Adrenal gland (tissue), 9 donors: ENCODE measurements at regions not wholly inside any gene's neighbourhood (a gene's known extent, or its start where the extent isn't known, plus 50 kb on each side); places are given as distances from the start of the nearest gene placed in this dataset.
"Not testable (repeated sequence)": the region's sequence is repeated elsewhere in the genome, so short reads cannot be mapped to it uniquely, and the experiment has no call there.

Source experiments
- DNase-seq, 7 donors: peaks; one replicate each; pipeline ENCODE4 v3.0.0-alpha.2; 2019 to 2020
- H3K27ac ChIP-seq, 5 donors: fragments of 200-600 bp; sonication (generic) in 4 of 5; 1 replicate in 3 of 5; 2 replicates in 2 of 5; pipeline versions ENCODE4 v1.5.1 to v1.8.0; 2016 to 2020; ENCODE audit warnings: mild to moderate bottlenecking in 1 of 5
- H3K27me3 ChIP-seq: fragments of 200-600 bp; 2 replicates; pipeline ENCODE4 v1.8.0; 2021
- H3K36me3 ChIP-seq, 2 donors: fragments of 200-600 bp; replicated peaks in 1 of 2; 1 replicate in 1 of 2; 2 replicates in 1 of 2; pipeline versions ENCODE4 v1.5.1 to v1.8.0; 2018 to 2022
- H3K4me1 ChIP-seq, 2 donors: fragments of 200-600 bp; replicated peaks in 1 of 2; 1 replicate in 1 of 2; 2 replicates in 1 of 2; pipeline versions ENCODE4 v1.5.1 to v1.8.0; 2018 to 2021
- H3K4me3 ChIP-seq, 4 donors: fragments of 200-600 bp; sonication (generic) in 3 of 4; one replicate each; pipeline ENCODE4 v1.5.1; 2016 to 2018
- H3K9me3 ChIP-seq, 3 donors: fragments of 200-600 bp; sonication (generic) in 1 of 3; replicated peaks in 1 of 3; 1 replicate in 2 of 3; 2 replicates in 1 of 3; pipeline versions ENCODE4 v1.5.1 to v1.8.0; 2016 to 2021
- CTCF ChIP-seq, 6 experiments: fragments of 450-650 bp in 4 of 6; fragments of 200-600 bp in 2 of 6; sonication (generic) in 1 of 6; IDR thresholded peaks; 1 replicate in 5 of 6; 2 replicates in 1 of 6; pipeline versions ENCODE4 v1.5.1 to v1.8.0; 2016 to 2021; ENCODE audit warnings: antibody characterized with exemption in 6 of 6, mild to moderate bottlenecking in 2 of 6, moderate library complexity in 1 of 6
- POLR2A ChIP-seq, 2 donors: fragments of 450-650 bp; IDR thresholded peaks; one replicate each; pipeline ENCODE4 v1.6.1; 2017; ENCODE audit warnings: antibody characterized with exemption in 2 of 2, mild to moderate bottlenecking in 2 of 2, moderate library complexity in 1 of 2
- WGBS, 4 donors: extraction: QIAGEN DNeasy Blood & Tissue Kit in 2 of 4; methylation state at CpG; one replicate each; pipeline versions ENCODE4 v1.1.5 to v1.1.7; 2013 to 2017; 5-methylcytosine and 5-hydroxymethylcytosine counted together
- intact Hi-C, 2 donors: fragments of 100-400 bp; cut with DNase I; formaldehyde crosslinking; loops; one replicate each; pipeline versions ENCODE4 v1.14.1 to v1.15.0; 2022 to 2023
- donor health status: healthy with polysubstance abuse.
- donor health status: Bipolar disorder and iron deficiency.
- donor health status: DM: yes; HTN: yes; CAD: no.
- donor health status: DM: no; HTN: no; CAD: no.
- donor health status: DM: no; HTN: no; CAD: no.

DNA sequence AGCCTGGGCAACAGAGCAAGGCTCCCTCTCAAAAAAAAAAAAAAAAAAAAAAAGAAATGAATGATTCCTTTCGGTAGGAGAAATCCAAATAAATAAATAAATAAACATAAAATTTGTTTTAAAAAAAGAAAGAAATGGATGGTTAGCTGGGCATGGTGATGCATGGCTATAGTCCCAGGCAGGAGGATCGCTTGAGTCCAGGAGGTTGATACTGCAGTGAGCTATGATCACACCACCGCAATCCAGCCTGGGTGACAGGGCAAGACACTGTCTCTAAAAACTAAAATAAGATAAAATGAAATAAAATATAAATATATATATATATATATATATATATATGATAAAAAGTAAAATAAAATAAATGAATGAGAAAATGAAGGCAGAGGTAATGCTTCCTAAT is 264.1 kb downstream of the GOLGA6L6 start:
- H3K9me3 ChIP-seq, H3K4me3 ChIP-seq, H3K4me1 ChIP-seq, H3K27ac ChIP-seq, intact Hi-C loops, H3K27me3 ChIP-seq, H3K36me3 ChIP-seq: not testable (repeated sequence)
- 81 to 89% (median 86%) methylated on average over 3 of the region's 3 CpGs for WGBS, 4 donors
- peak in 1 of 7 donors; percentile 8 for DNase-seq

DNA sequence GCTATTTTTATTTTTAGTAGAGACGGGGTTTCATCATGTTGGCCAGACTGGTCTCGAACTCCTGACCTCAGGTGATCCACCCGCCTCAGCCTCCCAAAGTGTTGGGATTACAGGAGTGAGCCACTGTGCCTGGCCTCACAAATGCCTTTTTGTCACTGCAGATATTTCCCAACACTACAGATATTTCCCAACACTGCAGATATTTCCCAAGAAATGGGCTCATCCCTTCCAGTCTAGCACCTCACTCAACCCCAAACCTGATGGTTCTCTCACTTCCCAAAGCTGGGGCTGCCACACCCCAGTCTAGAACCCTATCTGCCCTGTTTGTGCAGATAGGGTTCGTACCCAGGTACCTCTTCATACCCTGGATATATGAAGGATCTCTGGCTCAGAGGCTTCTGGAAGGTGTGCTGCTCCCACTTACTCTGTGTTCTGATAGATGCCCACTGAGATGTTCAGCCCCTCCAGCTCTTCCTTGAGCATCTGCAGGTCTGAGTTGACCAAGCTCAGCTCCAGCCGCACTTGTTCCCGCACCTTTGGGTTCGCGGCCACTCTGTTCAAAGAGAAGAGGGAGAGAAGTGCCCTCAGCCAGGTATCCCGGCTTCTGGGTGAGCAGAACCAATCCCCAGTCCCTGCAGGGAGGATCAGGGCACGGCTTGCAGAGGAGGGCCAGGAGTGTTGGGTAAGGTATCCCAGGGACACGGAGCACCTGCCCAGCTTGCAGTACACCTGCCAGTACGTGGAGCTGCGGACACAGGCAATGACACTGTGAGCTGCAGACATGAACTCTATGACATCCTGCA is 265.1 kb downstream of the GOLGA6L6 start:
- H3K9me3 ChIP-seq, intact Hi-C loops, H3K4me3 ChIP-seq, H3K4me1 ChIP-seq, H3K27ac ChIP-seq, H3K36me3 ChIP-seq, H3K27me3 ChIP-seq: not testable (repeated sequence)
- peak in 1 of 7 donors; percentile 10 for DNase-seq
- 70 to 75% (median 71%) methylated on average over 13 of the region's 13 CpGs for WGBS, 4 donors

DNA sequence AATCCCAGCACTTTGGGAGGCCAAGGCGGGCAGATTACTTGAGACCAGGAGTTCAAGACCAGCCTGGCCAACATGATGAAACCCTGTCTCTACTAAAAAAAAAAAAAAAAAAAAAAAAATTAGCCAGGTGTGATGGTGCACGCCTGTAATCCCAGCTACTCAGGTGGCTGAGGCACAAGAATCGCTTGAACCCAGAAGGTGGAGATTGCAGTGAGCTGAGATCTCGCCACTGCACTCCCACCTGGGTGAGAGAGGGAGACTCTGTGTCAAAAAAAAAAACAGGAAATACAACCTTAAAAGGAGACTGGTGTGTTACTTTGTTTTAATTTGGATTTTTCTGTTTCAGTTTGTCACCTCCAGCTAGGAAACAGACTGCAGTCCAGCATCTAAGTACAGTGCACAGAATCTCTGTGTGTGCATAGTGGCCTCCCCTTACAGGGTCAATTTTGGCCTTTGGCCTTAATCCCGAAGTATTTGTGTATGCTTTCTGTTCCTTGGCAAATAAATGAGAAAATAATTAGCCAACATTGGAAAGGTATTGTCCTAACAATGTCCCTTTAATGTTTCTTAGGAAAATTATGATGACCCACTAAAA is 266.1 kb downstream of the GOLGA6L6 start:
- H3K4me1 ChIP-seq, H3K36me3 ChIP-seq, H3K27ac ChIP-seq, intact Hi-C loops, H3K9me3 ChIP-seq, H3K27me3 ChIP-seq, H3K4me3 ChIP-seq: not testable (repeated sequence)
- 53 to 69% (median 62%) methylated on average over 5 of the region's 5 CpGs for WGBS, 4 donors
- peak in 1 of 7 donors; percentile 6 for DNase-seq

- H3K4me1 ChIP-seq = no peaks in the 10 kb centered on the region
- H3K4me3 ChIP-seq = no peak overlapping the region
- H3K36me3 ChIP-seq = no peaks in the 10 kb centered on the region
- no peak overlapping the region for H3K27ac ChIP-seq
- peak in 1 of 7 donors; percentile 9 for DNase-seq
- no peaks in the 10 kb centered on the region for H3K27me3 ChIP-seq
- H3K9me3 ChIP-seq = no peaks in the 10 kb centered on the region
- intact Hi-C loops = no loop called here
- no peak for TF ChIP-seq POLR2A (IDR thresholded peaks at IDR 0.05)
- no peak for TF ChIP-seq CTCF (IDR thresholded peaks at IDR 0.05)
- 66 to 71% (median 69%) methylated on average over 14 of the region's 14 CpGs for WGBS, 4 donors
Observed at GRCh38 chr15:20272422-20273184, 269.0 kb downstream of the GOLGA6L6 start.

DNA sequence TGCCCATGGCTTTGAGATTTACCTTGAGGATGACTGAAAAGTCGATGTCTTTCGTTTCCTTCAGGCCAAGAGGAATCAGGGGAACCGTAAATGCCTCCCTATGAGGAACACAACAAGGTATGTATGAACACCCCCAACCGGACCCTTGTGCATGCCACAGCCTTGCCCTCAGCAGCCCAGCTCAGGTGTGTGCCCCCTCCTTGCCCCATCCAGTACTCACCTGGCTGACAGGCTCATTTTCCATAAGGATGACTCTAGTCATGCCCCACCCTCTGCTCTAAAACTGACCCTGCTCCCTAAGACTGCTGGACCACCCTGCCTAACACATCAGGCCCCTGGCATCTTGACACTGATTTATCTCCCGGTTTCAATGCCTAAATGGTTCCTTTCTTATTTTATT is 270.0 kb downstream of the GOLGA6L6 start:
- H3K4me1 ChIP-seq = no peaks in the 10 kb centered on the region
- H3K4me3 ChIP-seq = no peak overlapping the region
- H3K36me3 ChIP-seq = no peaks in the 10 kb centered on the region
- no peaks in the 10 kb centered on the region for H3K27me3 ChIP-seq
- H3K27ac ChIP-seq = no peak overlapping the region
- no peaks in the 10 kb centered on the region for H3K9me3 ChIP-seq
- TF ChIP-seq CTCF (IDR thresholded peaks at IDR 0.05) (no peak), POLR2A (IDR thresholded peaks at IDR 0.05) (no peak)
- DNase-seq = peak in 1 of 7 donors; percentile 12
- WGBS, 4 donors = 57 to 64% (median 59%) methylated on average over 5 of the region's 5 CpGs
- intact Hi-C loops = no loop called here

DNA sequence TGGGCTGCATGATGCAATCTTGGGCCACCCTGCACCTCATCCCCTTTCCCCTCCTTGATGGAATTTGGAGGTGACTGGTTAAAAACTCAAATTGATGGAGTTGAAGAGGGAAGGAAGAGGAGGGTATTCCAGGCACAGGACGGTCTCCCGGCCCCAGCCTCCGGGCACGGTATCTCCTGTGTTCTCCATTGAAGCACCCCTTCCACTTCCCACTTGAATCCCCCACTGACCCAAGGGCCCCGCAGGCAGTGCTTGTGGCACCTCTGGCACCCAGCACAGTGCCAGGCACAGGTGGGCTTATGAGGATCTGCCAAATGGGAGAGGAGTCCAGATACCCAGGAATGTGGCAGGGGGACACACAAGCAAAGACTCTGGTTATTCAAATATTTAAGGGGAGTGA is 271.6 kb downstream of the GOLGA6L6 start:
- H3K27ac ChIP-seq, DNase-seq, intact Hi-C loops, H3K4me3 ChIP-seq, H3K4me1 ChIP-seq, H3K9me3 ChIP-seq, H3K36me3 ChIP-seq, H3K27me3 ChIP-seq: not testable (repeated sequence)
- WGBS, 4 donors = 85 to 91% (median 88%) methylated on average over 5 of the region's 5 CpGs

- 86 to 92% (median 90%) methylated on average over 6 of the region's 6 CpGs for WGBS, 4 donors
- DNase-seq, H3K4me3 ChIP-seq, H3K27ac ChIP-seq, H3K36me3 ChIP-seq, intact Hi-C loops, H3K4me1 ChIP-seq, H3K27me3 ChIP-seq, H3K9me3 ChIP-seq: not testable (repeated sequence)
Observed at GRCh38 chr15:20267996-20268395, 273.6 kb downstream of the GOLGA6L6 start.

DNA sequence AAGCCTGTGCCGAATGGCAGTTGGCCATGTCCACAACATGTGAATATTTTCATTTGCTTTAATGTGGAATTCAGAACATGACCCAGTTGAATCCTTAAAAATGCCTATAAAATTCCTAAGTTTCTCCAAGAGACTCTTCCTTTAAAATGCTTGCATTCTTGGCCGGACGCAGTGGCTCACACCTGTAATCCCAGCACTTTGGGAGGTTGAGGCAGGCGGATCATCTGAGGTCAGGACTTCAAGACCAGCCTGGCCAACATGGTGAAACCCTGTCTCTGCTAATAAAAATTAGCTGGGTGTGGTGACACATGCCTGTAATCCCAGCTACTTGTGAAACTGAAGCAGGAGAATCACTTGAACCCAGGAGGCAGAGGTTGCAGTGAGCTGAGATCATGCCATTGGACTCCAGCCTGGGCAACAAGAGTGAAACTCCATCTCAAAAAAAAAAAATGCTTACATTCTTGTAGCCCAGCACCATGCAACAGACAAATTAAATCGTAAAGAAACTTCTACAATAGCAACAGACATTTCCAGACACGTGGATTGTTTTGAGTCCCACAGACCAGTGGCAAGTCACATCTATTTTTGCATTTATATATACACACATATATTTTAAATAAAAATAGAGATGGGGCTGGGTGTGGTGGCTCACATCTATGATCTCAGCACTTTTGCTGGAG is 274.4 kb downstream of the GOLGA6L6 start:
- 61 to 71% (median 65%) methylated on average over 6 of the region's 6 CpGs for WGBS, 4 donors
- peak in 1 of 7 donors; percentile 9 for DNase-seq
- H3K9me3 ChIP-seq, H3K36me3 ChIP-seq, H3K4me3 ChIP-seq, H3K4me1 ChIP-seq, H3K27ac ChIP-seq, intact Hi-C loops, H3K27me3 ChIP-seq: not testable (repeated sequence)
